HEK293 (cell line): ENCODE measurements at regions not wholly inside any gene's neighbourhood (a gene's known extent, or its start where the extent isn't known, plus 50 kb on each side); places are given as distances from the start of the nearest gene placed in this dataset.

Source experiments
- CTCF ChIA-PET: fragments of 350-600 bp; formaldehyde crosslinking; extraction: SDS; loops from one replicate; lab custom pipeline; 2021; ENCODE audit warnings: antibody characterized with exemption; lab: Yijun Ruan, JAX
- POLR2A ChIA-PET: fragments of 300-600 bp; formaldehyde crosslinking; extraction: SDS; loops from one replicate; lab custom pipeline; 2020; ENCODE audit warnings: antibody characterized with exemption, inconsistent platforms; lab: Yijun Ruan, JAX
- H3K27ac ChIP-seq: fragments of 200-500 bp; sonication (Bioruptor generic); 2 replicates; pipeline ENCODE4 v1.5.1; 2014; ENCODE audit warnings: low read depth, low read length, control low read depth, inconsistent platforms; ENCODE audit errors: extremely low read depth
- H3K36me3 ChIP-seq, 2 experiments: fragments of 200-500 bp in 1 of 2; sonication (Bioruptor generic) in 1 of 2; 1 replicate in 1 of 2; 2 replicates in 1 of 2; pipeline ENCODE4 v1.5.1; 2014 to 2017; ENCODE audit warnings: inconsistent platforms in 2 of 2, low read length in 2 of 2; ENCODE audit not compliant: control insufficient read depth in 2 of 2, insufficient read depth in 1 of 2
- H3K4me1 ChIP-seq: fragments of 200-500 bp; sonication (Bioruptor generic); 2 replicates; pipeline ENCODE4 v1.5.1; 2014; ENCODE audit warnings: mild to moderate bottlenecking, low read length, inconsistent platforms; ENCODE audit not compliant: control insufficient read depth, insufficient read depth
- H3K4me3 ChIP-seq: 2 replicates; pipeline ENCODE4 v1.5.1; 2011; ENCODE audit warnings: low read depth, mild to moderate bottlenecking, control low read depth, low read length, moderate library complexity
- H3K9me3 ChIP-seq: fragments of 200-500 bp; sonication (Bioruptor generic); 2 replicates; pipeline ENCODE4 v1.5.1; 2014; ENCODE audit warnings: low read depth, low read length, inconsistent platforms; ENCODE audit not compliant: control insufficient read depth, insufficient read depth
- ATF2 ChIP-seq: fragments of 450-650 bp; formaldehyde crosslinking; IDR thresholded peaks from 2 replicates; pipeline ENCODE4 v1.5.1; 2016; ENCODE audit warnings: missing biosample characterization, missing genetic modification characterization, low read depth
- PRDM4 ChIP-seq: fragments of 450-650 bp; formaldehyde crosslinking; IDR thresholded peaks from 2 replicates; pipeline ENCODE4 v1.5.1; 2017; ENCODE audit warnings: missing biosample characterization, missing genetic modification characterization
- RBAK ChIP-seq: fragments of 450-650 bp; formaldehyde crosslinking; IDR thresholded peaks from 2 replicates; pipeline ENCODE4 v1.5.1; 2016; ENCODE audit warnings: missing biosample characterization, missing genetic modification characterization
- REPIN1 ChIP-seq: fragments of 450-650 bp; formaldehyde crosslinking; IDR thresholded peaks from 2 replicates; pipeline ENCODE4 v1.5.1; 2017; ENCODE audit warnings: missing biosample characterization, missing genetic modification characterization, low read depth
- SETDB1 ChIP-seq: IDR thresholded peaks from one replicate; pipeline ENCODE4 v1.6.1; 2017; ENCODE audit warnings: mild to moderate bottlenecking, low read length, moderate library complexity, mixed read lengths; ENCODE audit not compliant: insufficient read length
- TRIM28 ChIP-seq: IDR thresholded peaks from 2 replicates; pipeline ENCODE4 v1.6.1; 2011; ENCODE audit warnings: low read length, control low read depth, borderline replicate concordance
- TSHZ1 ChIP-seq: fragments of 450-650 bp; formaldehyde crosslinking; IDR thresholded peaks from 2 replicates; pipeline ENCODE4 v1.5.1; 2016; ENCODE audit warnings: missing biosample characterization, missing genetic modification characterization, borderline replicate concordance
- ZBTB17 ChIP-seq: fragments of 450-650 bp; formaldehyde crosslinking; IDR thresholded peaks from 2 replicates; pipeline ENCODE4 v1.5.1; 2016; ENCODE audit warnings: missing biosample characterization, missing genetic modification characterization
- ZBTB44 ChIP-seq: fragments of 450-650 bp; IDR thresholded peaks from 2 replicates; pipeline ENCODE4 v1.5.1; 2018; ENCODE audit warnings: missing biosample characterization, mild to moderate bottlenecking, missing genetic modification characterization
- ZBTB48 ChIP-seq: fragments of 450-650 bp; formaldehyde crosslinking; IDR thresholded peaks from 2 replicates; pipeline ENCODE4 v1.5.1; 2016; ENCODE audit warnings: missing biosample characterization, missing genetic modification characterization
- ZFP37 ChIP-seq: fragments of 450-650 bp; formaldehyde crosslinking; IDR thresholded peaks from 2 replicates; pipeline ENCODE4 v1.5.1; 2016; ENCODE audit warnings: missing biosample characterization, missing genetic modification characterization
- ZFP69B ChIP-seq: fragments of 450-650 bp; formaldehyde crosslinking; IDR thresholded peaks from 2 replicates; pipeline ENCODE4 v1.5.1; 2016; ENCODE audit warnings: missing biosample characterization, missing genetic modification characterization
- ZNF138 ChIP-seq: fragments of 450-650 bp; formaldehyde crosslinking; IDR thresholded peaks from 2 replicates; pipeline ENCODE4 v1.5.1; 2016; ENCODE audit warnings: missing biosample characterization, missing genetic modification characterization, borderline replicate concordance
- ZNF155 ChIP-seq: fragments of 450-650 bp; formaldehyde crosslinking; IDR thresholded peaks from 2 replicates; pipeline ENCODE4 v1.5.1; 2016; ENCODE audit warnings: missing biosample characterization, missing genetic modification characterization
- ZNF18 ChIP-seq: fragments of 450-650 bp; formaldehyde crosslinking; IDR thresholded peaks from 2 replicates; pipeline ENCODE4 v1.5.1; 2016; ENCODE audit warnings: missing biosample characterization, missing genetic modification characterization
- ZNF2 ChIP-seq: fragments of 450-650 bp; formaldehyde crosslinking; IDR thresholded peaks from 2 replicates; pipeline ENCODE4 v1.5.1; 2016; ENCODE audit warnings: missing biosample characterization, missing genetic modification characterization
- ZNF202 ChIP-seq: fragments of 450-650 bp; formaldehyde crosslinking; IDR thresholded peaks from 2 replicates; pipeline ENCODE4 v1.5.1; 2016; ENCODE audit warnings: missing biosample characterization, missing genetic modification characterization, borderline replicate concordance
- ZNF221 ChIP-seq: fragments of 450-650 bp; formaldehyde crosslinking; IDR thresholded peaks from 2 replicates; pipeline ENCODE4 v1.5.1; 2017; ENCODE audit warnings: missing biosample characterization, missing genetic modification characterization, borderline replicate concordance
- ZNF223 ChIP-seq: fragments of 450-650 bp; formaldehyde crosslinking; IDR thresholded peaks from 2 replicates; pipeline ENCODE4 v1.5.1; 2016; ENCODE audit warnings: missing biosample characterization, missing genetic modification characterization
- ZNF350 ChIP-seq: fragments of 450-650 bp; formaldehyde crosslinking; IDR thresholded peaks from 2 replicates; pipeline ENCODE4 v1.5.0; 2017; ENCODE audit warnings: missing biosample characterization, mild to moderate bottlenecking, missing genetic modification characterization
- ZNF623 ChIP-seq: fragments of 450-650 bp; formaldehyde crosslinking; IDR thresholded peaks from 2 replicates; pipeline ENCODE4 v1.5.1; 2016; ENCODE audit warnings: missing biosample characterization, missing genetic modification characterization
- ZNF639 ChIP-seq: fragments of 450-650 bp; formaldehyde crosslinking; IDR thresholded peaks from 2 replicates; pipeline ENCODE4 v1.5.1; 2016; ENCODE audit warnings: missing biosample characterization, missing genetic modification characterization
- ZNF707 ChIP-seq: fragments of 450-650 bp; formaldehyde crosslinking; IDR thresholded peaks from 2 replicates; pipeline ENCODE4 v1.5.1; 2016; ENCODE audit warnings: missing biosample characterization, missing genetic modification characterization
- ZNF777 ChIP-seq: fragments of 450-650 bp; formaldehyde crosslinking; IDR thresholded peaks from 2 replicates; pipeline ENCODE4 v1.5.1; 2017; ENCODE audit warnings: missing biosample characterization, missing genetic modification characterization, borderline replicate concordance
- ZNF792 ChIP-seq: fragments of 450-650 bp; formaldehyde crosslinking; IDR thresholded peaks from 2 replicates; pipeline ENCODE4 v1.5.1; 2016; ENCODE audit warnings: missing biosample characterization, missing genetic modification characterization
- ZSCAN4 ChIP-seq: fragments of 450-650 bp; formaldehyde crosslinking; IDR thresholded peaks from 2 replicates; pipeline ENCODE4 v1.5.1; 2017; ENCODE audit warnings: missing biosample characterization, missing genetic modification characterization

- TF ChIP-seq ZNF639 (tag by site-specific recombination) (no peak), ZNF350 (tag by site-specific recombination) (no peak), ZNF2 (tag by site-specific recombination) (no peak), ZNF707 (tag by site-specific recombination) (no peak), ZNF18 (tag by site-specific recombination) (no peak), RBAK (tag by site-specific recombination) (no peak), ZBTB17 (tag by site-specific recombination) (no peak), PRDM4 (tag by site-specific recombination) (no peak), ZFP69B (tag by site-specific recombination) (no peak), ZNF221 (tag by site-specific recombination) (no peak), ZNF138 (no peak), ZFP37 (no peak), TRIM28 (no peak), ZBTB44 (tag by site-specific recombination) (no peak)
These were observed 270.6 kb upstream of the MMADHC start (continued) for GRCh38 chr2:149858216-149858615.

- ChIA-PET POLR2A (no interaction called here), CTCF (no interaction called here)
- no peaks in the 10 kb centered on the region for H3K36me3 ChIP-seq
- H3K4me3 ChIP-seq = no peak overlapping the region
- H3K27ac ChIP-seq = no peak overlapping the region
- H3K9me3 ChIP-seq = no peaks in the 10 kb centered on the region
- H3K4me1 ChIP-seq = 0 out of 2 replicates have a peak, but pooled peaks cover 4% of the 10 kb centered on the region
- TF ChIP-seq REPIN1 (tag by site-specific recombination) (no peak), ZNF223 (tag by site-specific recombination) (no peak), ATF2 (tag by site-specific recombination) (no peak), ZSCAN4 (tag by site-specific recombination) (no peak), ZNF792 (tag by site-specific recombination) (no peak), ZNF202 (tag by site-specific recombination) (no peak), ZNF155 (no peak), SETDB1 (no peak), TSHZ1 (tag by site-specific recombination) (no peak), ZNF623 (no peak), ZBTB48 (no peak), ZNF777 (no peak)
These were observed 269.8 kb upstream of the MMADHC start for GRCh38 chr2:149857344-149857743.
